AG04450 (cell line): ENCODE measurements at regions not wholly inside any gene's neighbourhood (a gene's known extent, or its start where the extent isn't known, plus 50 kb on each side); places are given as distances from the start of the nearest gene placed in this dataset.
"Not testable (repeated sequence)": the region's sequence is repeated elsewhere in the genome, so short reads cannot be mapped to it uniquely, and the experiment has no call there.

Source experiments
- CTCF ChIA-PET: fragments of 300-600, 350-600 bp; formaldehyde crosslinking; extraction: SDS; loops from one replicate; lab custom pipeline; 2022; ENCODE audit warnings: antibody characterized with exemption, inconsistent platforms; lab: Charles Lee
- POLR2A ChIA-PET: fragments of 350-600 bp; formaldehyde crosslinking; extraction: SDS; loops from one replicate; lab custom pipeline; 2021; ENCODE audit warnings: antibody characterized with exemption, inconsistent platforms; lab: Yijun Ruan, JAX
- DNase-seq: peaks from one replicate; pipeline ENCODE4 v3.0.0-alpha.2; 2011; ENCODE audit warnings: low read depth, low spot score
- H3K27ac ChIP-seq: one replicate; pipeline ENCODE4 v1.5.1; 2012; ENCODE audit warnings: low read depth, low read length, control low read depth
- H3K27me3 ChIP-seq: one replicate; pipeline ENCODE4 v1.6.0; 2012; ENCODE audit warnings: low read length; ENCODE audit not compliant: control insufficient read depth, insufficient read depth
- H3K4me3 ChIP-seq: 2 replicates; pipeline ENCODE4 v1.5.1; 2011; ENCODE audit warnings: mild to moderate bottlenecking, low read depth, low read length, control low read depth
- H3K9me3 ChIP-seq: 2 replicates; pipeline ENCODE4 v1.5.1; 2012; ENCODE audit warnings: low read length; ENCODE audit not compliant: control insufficient read depth, insufficient read depth
- TF ChIP-seq, protein P1 (sequence below): IDR thresholded peaks from 2 replicates; pipeline ENCODE4 v1.5.1; 2011; ENCODE audit warnings: low read depth, low read length, control low read depth, inconsistent platforms

- TF ChIP-seq, protein P1, sequence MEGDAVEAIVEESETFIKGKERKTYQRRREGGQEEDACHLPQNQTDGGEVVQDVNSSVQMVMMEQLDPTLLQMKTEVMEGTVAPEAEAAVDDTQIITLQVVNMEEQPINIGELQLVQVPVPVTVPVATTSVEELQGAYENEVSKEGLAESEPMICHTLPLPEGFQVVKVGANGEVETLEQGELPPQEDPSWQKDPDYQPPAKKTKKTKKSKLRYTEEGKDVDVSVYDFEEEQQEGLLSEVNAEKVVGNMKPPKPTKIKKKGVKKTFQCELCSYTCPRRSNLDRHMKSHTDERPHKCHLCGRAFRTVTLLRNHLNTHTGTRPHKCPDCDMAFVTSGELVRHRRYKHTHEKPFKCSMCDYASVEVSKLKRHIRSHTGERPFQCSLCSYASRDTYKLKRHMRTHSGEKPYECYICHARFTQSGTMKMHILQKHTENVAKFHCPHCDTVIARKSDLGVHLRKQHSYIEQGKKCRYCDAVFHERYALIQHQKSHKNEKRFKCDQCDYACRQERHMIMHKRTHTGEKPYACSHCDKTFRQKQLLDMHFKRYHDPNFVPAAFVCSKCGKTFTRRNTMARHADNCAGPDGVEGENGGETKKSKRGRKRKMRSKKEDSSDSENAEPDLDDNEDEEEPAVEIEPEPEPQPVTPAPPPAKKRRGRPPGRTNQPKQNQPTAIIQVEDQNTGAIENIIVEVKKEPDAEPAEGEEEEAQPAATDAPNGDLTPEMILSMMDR = no peak
- Histone ChIP-seq H3K27ac (no peak overlapping the region), H3K4me3 (no peak overlapping the region), H3K27me3 (no peaks in the 10 kb centered on the region), H3K9me3 (no peaks in the 10 kb centered on the region)
- POLR2A ChIA-PET = no interaction called here
- CTCF ChIA-PET = no interaction called here
- DNase-seq = no peak
These were observed 1090.9 kb downstream of the TBL1XR1 start for GRCh38 chr3:176106380-176106779.

DNA sequence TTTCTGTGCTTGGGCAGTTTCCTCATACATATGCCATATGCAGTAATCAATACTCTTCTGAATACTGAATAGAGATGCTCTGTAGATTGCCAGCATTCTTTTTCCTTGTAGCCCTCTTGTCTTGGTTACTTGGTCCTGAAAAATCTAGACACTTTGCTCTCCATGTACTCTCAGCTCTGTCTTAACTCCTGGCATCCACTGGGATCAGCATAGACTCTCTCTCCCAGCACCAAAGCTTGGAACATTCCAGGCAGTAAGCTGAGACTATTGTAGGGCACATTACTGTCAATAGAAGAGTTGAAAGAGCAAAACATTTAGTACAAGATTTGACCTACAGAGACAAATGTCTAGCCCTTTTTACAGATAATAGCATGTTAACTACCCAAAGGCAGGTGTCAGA, 1100.3 kb downstream of the TBL1XR1 start:
- Histone ChIP-seq H3K4me3 (no peak overlapping the region), H3K27ac (no peak overlapping the region), H3K27me3 (no peaks in the 10 kb centered on the region), H3K9me3 (no peaks in the 10 kb centered on the region)
- no peak for DNase-seq
- TF ChIP-seq, protein P1 = no peak
- ChIA-PET CTCF (no interaction called here), POLR2A (no interaction called here)

- H3K9me3 ChIP-seq, POLR2A ChIA-PET, CTCF ChIA-PET: not testable (repeated sequence)
These were observed 1103.4 kb downstream of the TBL1XR1 start for GRCh38 chr3:176093892-176094291.

DNA sequence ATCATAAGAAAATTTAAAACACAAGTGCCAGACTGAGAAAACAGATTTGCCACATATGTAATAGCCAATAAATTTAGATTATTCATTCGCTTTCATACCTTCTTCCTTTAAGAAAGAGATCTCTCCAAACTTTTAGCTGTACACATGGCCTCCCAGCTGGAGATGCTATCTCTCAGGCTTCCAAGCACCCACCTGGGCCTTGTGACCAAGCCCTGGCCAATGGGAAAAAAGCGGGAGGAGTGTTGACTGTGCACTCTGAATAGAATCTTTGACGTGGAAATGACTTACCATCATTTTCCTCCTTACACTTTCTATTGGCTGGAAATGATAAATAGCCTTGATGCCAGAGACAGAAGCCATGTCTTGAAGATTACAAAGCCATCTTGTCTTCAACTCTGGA, 1106.6 kb downstream of the TBL1XR1 start:
- H3K9me3 ChIP-seq = no peaks in the 10 kb centered on the region
- no peak for DNase-seq
- no peak overlapping the region for H3K27ac ChIP-seq
- ChIA-PET POLR2A (no interaction called here), CTCF (no interaction called here)
- TF ChIP-seq, protein P1 = no peak
- no peak overlapping the region for H3K4me3 ChIP-seq
- H3K27me3 ChIP-seq = no peaks in the 10 kb centered on the region

More at GRCh38 chr3:176093892-176094291, 1103.4 kb downstream of the TBL1XR1 start:
- not testable (repeated sequence) for DNase-seq, H3K27me3 ChIP-seq, H3K27ac ChIP-seq, H3K4me3 ChIP-seq

GRCh38 chr3:176088962-176089383, 1108.3 kb downstream of the TBL1XR1 start:
- TF ChIP-seq, protein P1 = no peak
- ChIA-PET POLR2A (no interaction called here), CTCF (no interaction called here)
- Histone ChIP-seq H3K27ac (no peak overlapping the region), H3K9me3 (no peaks in the 10 kb centered on the region), H3K4me3 (no peak overlapping the region), H3K27me3 (no peaks in the 10 kb centered on the region)
- DNase-seq = no peak
